ENCODE measurements at regions not wholly inside any gene's neighbourhood (a gene's known extent, or its start where the extent isn't known, plus 50 kb on each side); places are given as distances from the start of the nearest gene placed in this dataset.
"Not testable (repeated sequence)": the region's sequence is repeated elsewhere in the genome, so short reads cannot be mapped to it uniquely, and the experiment has no call there.

DNA sequence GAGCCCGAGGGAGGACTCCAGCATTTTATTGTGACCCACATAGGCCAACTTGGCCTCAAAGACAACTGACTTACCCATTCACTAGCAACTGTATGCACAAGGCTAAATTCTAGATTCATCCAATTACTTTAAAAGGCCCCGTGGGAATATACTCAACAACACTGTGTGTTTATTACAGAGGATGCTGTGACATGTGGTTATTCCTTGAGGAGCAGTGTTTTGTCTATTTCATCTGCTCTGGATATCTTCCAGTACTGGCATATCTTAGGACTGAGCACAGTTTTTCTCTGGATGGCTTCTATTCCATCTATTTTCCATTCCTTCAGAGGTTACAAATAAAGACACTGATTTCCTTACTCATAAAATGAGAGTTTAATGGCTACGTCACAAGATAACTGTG, 87.2 kb upstream of the KRAS start:
- DNase-seq (ENCODE audit: low read depth in 2 of 2): no peak

DNA sequence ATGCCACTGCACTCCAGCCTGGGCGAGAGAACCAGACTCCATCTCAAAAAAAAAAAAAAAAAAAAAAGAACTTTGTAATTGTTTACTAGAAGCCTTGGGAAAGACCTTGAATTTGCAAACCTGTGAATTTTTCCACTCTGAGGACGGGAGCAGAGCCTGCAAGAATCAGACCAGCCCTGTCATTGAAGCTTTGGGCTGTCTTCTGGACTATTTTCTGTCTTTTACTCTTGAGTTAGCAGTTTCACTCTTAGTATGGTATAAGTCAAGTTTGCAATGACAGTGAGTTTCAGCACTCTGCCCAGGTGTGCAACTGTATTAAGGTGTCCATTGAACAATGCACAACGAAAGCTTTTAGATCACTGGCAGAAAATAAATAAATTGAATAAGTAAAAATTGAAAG, 81.4 kb upstream of the KRAS start:
- DNase-seq (ENCODE audit: low read depth in 2 of 2): no peak

DNA sequence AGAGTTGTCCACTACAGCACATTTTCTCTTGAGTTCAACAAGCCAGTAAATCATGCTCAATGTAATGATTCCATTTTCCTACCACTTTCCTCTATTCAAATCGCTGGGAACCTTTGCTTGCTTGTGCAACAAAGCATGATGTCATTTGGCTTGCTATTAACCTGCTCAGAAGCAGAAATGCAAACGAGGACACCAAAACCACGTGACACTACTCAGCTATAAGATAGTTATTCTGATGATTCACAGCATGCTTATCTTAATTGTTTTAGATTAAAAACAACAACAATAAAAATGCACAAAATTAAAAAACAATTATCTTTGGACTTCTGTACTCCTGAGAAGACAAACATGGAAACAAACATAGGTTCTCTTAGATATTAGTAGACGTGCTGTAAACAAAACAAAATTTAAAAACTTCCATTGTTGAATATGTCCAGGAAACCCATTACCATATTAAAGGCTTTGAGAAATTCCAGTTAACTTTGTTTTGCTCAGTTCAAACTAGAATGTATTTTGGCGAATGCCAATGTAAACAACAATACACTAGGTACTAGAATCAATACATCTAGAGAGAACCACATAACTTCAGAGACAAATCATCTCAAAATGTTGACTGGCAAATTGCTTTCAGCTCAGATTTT, 77.5 kb upstream of the KRAS start:
- DNase-seq (ENCODE audit: low read depth in 2 of 2): no peak

DNA sequence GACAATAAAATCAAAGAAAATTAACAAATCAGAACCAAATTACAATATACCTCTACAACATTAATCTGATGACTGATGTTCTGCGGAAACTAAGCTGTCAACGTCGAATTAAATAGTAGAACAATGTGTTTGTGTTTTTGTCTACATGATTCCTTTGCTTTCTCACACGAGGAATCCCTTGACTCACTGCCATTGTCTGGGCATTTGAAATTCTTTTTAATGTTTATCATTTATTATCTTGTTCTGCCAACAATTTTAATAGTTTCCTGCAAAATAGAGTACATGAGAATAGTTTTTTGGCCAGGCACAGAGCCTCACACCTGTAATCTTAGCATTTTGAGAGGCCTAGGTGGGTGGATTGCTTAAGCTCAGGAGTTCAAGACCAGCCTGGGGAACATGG, 76.6 kb upstream of the KRAS start:
- no peak for DNase-seq (ENCODE audit: low read depth in 2 of 2)

DNA sequence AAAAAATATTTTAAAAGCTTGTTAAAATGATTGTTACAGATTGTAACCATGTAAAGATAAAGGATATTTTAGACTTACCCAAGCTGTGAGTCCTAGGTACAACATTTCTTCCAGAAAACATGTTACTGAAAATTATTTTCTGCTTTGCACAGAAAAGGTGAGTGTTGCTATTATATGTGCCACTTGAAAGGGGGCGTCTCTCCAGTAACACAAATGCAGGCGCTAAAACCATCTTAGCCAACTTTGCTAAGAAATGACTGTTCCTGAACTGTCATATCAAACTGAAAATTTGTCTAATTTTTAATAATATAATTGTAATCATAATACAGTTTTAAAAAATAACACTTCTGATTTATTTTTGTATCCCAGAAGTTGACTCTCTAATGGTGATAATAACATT, 75.6 kb upstream of the KRAS start:
- no peak for DNase-seq (ENCODE audit: low read depth in 2 of 2)

DNA sequence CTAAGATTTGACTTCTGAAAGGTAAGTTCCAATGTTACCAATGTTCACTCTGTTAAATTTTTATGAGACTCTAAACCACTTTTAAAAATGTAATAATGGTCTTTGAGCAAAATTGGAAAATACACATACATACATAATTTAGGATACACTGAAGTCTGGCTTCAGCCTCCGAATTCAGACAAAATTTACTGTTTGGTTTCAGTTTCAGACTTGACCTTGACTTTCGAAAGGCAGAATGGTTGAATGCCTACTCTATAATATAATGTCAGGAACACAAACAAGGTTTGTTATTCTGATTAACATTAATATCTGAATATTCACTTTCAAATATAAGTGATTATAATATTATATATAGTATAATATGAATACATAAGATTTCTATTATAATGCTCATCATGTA, 74.1 kb upstream of the KRAS start:
- no peak for DNase-seq (ENCODE audit: low read depth in 2 of 2)

DNA sequence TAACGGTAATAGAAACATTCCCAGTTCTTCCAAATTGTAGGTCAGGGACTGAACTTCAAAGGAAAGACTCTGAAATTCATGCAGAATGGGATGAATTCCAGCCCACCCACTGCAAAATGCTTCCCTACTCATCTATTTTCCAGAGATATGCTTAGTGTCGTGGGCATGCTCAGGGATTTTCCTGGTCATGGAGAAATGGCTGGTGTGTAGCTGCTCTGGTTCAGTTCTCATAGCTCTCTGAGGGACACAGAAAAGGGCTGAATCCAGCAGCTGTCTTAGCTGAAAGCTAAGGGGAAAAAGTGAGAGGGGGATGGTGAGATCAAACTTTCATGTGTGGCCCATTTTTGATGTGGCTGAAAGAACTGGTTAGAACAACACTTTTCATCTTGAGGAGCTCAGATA, 72.9 kb upstream of the KRAS start:
- DNase-seq (ENCODE audit: low read depth in 2 of 2): no peak

DNA sequence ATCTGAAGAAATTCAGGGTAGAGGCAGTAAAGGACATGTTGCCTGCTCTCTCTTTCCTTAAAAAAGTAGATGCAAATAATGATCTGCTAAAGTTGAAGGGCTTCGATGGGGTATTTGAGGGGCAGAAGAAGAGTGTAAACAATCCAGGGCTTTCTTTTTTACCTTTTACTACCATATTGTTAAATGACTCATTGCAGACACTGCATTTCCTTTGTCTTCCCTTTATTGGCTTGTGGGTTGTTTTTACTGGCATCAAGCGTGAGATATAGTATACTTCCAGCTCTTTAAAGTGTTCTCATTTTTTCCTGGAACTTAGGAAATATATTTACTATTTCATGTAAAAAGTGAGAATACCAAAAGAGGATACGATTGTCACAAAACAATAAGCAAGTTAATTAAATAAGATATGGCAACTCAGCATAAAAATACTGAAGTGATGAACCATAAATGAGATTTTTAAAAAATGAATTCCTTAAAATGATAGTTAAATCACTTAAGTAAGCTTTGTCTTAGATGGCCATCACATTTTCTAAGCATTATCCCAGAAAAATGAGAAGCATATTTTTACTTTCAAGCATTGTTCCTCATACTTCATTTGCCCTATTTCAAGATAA, 72.3 kb upstream of the KRAS start:
- no peak for DNase-seq (ENCODE audit: low read depth in 2 of 2)

DNA sequence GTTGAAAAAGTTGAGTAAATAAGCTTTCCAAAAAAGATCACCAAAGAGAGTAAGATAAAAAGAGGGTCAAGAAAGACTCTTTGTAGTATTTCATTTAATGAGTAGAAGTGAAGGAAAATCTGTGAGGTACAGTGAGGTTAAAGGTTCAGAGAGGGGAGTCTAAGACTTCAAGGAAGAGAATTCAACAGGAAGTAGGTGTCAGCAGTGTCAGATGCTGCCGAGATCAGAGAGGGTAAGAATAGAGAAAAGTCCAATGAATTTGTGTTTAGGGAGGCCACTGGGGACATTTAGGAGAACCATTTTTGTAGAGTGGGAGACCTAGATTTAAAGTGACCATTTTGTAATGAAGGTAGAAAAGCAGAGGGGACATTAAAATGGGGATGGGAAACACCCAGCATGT, 71.6 kb upstream of the KRAS start:
- no peak for DNase-seq (ENCODE audit: low read depth in 2 of 2)

DNA sequence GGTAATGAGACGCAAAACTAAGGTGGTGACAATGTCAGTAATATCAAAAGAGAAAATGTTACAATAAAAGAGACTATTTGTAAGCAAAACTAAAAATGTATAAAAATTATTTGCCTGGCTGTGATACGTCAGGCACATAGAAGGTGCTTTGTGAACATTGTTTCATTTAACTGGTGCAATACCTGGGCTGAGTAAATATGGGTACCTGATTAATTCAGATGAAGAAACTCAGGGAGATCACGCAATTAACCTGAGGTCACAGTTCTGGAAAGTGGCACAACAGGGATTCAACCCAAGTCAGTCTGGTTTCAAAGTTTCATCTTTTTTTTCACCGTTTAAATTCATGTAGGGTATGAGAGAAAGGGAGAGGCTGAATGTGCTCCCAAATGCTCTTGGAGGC, 71.0 kb upstream of the KRAS start:
- no peak for DNase-seq (ENCODE audit: low read depth in 2 of 2)

DNA sequence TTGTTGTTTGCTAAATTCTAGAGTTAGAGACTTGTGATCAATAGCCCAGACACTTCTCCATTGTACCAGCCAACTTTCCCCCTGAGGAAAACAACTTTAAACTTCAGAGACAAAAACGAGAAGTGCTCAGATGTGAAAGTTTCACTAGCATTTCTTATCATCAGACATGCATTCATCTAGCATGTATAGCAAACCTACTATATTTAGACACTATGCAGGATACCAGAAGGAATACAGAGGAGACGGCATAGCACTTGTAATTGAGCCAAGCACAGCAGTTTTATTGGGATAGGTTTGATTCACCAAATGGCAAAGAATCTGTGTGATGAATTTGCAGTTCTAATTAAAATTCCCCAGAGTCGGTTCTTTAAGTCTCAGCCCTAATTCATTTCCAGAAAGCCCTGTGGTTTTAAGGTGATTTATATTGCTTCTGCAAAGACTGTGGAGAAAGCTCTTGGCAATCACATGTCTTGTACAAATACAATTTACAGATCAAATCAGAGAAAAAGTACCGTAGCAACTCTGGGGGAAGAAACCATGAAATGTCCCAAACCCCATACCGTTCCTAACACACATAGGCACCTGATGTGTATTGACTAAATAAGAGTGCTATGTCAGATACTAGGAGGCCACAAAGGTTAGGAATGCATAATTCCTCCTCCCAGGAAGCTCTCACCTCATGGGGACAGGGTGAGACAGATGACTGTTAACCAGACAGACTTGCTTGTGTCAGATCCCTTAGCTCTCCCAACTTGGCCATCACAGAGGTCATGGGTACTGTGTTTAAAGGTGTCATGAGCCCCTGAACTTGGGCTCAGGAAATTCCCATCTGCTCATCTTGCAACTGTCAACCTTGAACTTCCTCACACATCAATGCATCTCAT, 69.6 kb upstream of the KRAS start:
- no peak for DNase-seq (ENCODE audit: low read depth in 2 of 2)

DNA sequence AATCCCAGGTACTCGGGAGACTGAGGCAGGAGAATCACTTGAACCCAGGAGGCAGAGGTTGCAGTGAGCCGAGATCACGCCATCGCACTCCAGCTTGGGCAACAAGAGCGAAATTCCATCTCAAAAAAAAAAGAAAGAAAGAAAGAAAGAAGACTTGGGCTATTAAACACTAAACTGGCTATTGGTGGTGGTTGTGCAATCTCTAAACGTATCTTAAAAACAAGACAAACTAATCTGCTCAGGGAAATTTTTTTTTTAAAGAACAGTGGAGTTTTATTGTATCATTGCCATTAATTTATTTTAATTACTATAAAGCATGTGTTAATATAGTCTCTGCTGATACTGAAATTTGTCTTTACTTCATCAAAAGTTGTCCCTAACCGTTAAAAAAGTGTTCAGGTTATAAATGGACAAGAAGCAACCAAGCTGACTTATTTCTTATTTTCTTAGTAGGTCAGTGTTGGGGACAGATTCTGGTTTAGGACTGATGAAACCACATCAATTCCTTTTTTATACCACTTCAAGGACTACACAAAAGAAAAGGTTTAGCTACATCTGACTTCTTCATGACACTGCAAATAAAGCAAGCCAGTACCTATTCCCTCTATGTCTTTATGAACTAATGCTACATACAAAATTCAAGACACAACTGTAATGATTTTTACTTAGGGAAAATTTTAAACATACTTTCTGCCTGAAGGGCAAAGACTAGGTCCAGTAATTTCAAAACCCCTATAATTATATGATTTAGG, 68.7 kb upstream of the KRAS start:
- no peak for DNase-seq (ENCODE audit: low read depth in 2 of 2)

DNA sequence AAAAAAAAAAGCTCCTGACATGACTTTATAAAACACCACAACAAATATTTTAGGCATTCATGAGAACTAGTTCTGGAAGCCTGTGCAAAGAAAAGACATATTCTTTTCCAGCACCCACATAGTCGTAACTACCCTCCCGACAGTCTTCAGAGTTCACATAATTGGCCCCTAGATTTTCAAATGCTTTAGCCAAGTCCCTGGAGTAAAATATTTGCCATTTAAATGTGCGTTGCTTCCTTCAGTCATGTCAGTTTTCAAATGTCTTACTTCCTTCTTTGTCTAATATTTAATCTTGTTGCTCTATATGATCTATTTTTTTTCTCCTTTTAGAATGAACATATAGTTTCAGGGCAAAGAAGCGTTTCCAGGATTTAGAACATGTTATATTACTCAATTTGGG, 66.8 kb upstream of the KRAS start:
- DNase-seq (ENCODE audit: low read depth in 2 of 2): no peak

DNA sequence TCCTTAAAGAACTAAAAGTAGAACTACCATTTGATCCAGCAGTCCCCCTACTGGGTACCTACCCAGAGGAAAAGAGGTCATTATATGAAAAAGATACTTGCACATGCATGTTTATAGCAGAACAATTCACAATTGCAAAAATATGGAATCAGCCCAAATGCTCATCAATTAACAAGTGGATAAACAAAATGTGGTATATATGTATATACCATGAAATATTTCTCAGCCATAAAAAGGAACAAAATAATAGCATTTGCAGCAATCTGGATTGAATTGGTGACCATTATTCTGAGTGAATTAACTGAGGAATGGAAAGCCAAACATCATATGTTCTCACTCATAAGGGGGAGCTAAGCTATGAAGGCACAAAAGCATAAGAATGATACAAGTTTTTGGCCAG, 64.7 kb upstream of the KRAS start:
- no peak for DNase-seq (ENCODE audit: low read depth in 2 of 2)

DNA sequence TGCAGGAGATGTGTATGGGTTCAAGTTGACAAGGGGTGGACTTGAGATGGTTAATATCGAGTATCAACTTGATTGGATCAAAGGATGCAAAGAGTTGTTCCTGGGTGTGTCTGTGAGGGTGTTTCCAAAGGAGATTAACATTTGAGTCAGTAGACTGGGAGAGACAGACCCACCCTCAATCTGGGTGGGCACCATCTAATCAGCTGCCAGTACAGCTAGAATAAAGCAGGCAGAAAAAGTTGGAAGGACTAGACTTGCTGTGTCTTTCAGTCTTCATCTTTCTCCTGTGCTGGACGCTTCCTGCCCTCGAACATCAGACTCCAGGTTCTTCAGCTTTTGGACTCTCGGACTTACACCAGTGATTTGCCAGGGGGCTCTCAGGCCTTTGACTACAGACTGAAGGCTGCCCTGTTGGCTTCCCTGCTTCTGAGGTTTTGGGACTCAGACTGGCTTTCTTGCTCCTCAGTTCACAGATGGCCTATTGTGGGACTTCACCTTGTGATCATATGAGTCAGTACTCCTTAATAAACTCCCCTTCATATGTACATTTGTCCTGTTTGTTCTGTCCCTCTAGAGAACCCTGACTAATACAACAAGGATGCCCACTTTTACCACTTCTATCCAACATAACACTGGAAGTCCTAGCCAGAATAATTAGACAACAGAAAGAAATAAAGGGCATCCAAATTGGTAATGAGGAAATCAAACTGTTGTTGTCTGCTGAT, 62.7 kb upstream of the KRAS start:
- not testable (repeated sequence) for DNase-seq (ENCODE audit: low read depth in 2 of 2)

DNA sequence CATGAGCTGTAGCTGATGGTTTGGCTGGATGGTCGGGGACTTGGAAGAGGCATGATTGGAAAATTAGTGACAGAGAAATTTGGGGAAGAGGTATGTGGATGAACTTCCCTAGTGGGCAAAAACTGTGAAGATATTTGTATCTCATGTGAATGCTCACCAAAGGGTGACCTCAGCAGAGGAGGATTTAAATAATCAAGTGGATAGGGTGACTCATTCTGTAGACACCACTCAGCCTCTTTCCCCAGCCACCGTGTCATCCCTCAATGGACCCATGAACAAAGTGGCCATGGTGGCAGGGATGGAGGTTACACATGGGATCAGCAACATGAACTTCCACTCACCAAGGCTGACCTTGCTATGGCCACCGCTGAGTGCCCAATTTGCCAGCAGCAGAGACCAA, 60.8 kb upstream of the KRAS start:
- no peak for DNase-seq (ENCODE audit: low read depth in 2 of 2)

DNA sequence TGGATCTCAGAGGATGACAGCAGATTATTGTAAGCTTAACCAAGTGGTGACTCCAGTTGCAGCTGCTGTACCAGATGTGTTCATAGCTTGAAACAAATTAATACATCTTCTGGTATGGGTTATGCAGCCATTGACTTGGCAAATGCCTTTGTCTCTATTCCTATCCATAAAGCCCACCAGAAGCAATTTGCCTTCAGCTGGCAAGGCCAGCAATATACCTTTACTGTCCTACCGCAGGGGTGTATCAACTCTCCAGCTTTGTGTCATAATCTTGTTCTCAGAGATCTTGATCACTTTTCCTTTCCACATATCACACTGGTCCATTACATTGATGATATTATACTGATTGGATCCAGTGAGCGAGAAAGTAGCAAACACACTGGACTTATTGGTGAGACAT, 59.3 kb upstream of the KRAS start:
- not testable (repeated sequence) for DNase-seq (ENCODE audit: low read depth in 2 of 2)

DNA sequence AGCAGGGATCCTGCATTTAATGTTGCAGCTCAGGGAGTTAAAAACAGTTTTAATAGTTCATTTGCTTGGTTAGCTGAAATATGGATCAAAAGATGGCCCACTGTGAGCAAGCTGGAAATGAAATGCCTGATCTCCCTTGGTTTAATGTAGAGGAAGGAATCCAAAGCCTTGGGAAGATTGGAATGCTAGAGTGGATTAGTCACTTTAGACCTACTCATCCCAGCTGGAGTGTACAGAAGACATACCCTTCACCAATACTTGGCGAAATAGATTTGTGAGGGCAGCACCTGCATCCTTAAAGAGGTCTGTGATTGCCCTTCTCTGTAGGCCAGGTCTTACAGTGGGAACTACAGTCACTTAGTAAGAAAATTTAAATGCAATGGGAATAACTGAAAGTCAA, 58.0 kb upstream of the KRAS start:
- DNase-seq (ENCODE audit: low read depth in 2 of 2): no peak

DNA sequence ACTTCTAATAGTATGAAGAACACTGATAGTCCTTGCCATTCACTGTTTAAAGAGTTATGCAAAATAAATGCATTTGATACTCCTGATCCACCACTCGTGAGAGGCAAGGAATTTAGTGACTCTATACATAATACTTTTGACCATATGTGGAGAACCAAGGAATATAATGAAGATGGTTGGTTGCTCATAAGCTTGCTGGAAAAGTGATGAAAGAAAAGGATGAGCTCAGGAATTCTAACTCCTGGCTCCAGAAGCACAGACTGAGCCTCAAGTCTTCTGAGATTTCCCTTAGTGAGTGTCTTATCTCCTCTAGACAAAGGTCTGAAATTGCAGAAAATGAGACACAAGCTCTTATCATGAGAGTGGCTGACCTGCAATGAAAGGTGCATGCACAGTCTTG, 57.1 kb upstream of the KRAS start:
- DNase-seq (ENCODE audit: low read depth in 2 of 2): no peak

DNA sequence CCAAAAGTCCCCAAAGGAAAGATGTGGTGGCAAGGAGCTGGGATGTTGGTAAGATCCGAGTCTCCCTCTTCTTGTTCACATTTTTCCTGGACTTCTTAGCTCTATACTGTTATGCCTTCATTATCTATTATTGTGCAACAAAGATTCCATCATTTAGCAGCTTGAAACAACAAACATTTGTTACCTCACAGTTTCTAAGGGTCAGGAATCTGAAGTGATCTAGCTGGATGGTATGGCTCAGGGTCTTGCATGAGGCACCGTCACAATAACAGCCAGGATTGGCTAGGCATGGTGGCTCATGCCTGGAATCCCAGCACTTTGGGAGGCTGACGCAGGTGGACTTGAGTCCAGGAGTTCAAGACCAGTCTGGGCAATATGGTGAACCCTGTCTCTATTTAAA, 51.1 kb upstream of the KRAS start:
- no peak for DNase-seq (ENCODE audit: low read depth in 2 of 2)
